ENCODE measurements at regions not wholly inside any gene's neighbourhood (a gene's known extent, or its start where the extent isn't known, plus 50 kb on each side); places are given as distances from the start of the nearest gene placed in this dataset.

GRCh38 chr11:19419808-19420207 lies 179.1 kb upstream of the E2F8 start:
- no peak for TF ChIP-seq CTCF (IDR thresholded peaks at IDR 0.05)
- TF ChIP-seq POLR2AphosphoS5 (IDR thresholded peaks at IDR 0.05; ENCODE audit: low read depth, low read length): no peak
